Posterior cingulate gyrus (tissue), 11 donors: ENCODE measurements at regions not wholly inside any gene's neighbourhood (a gene's known extent, or its start where the extent isn't known, plus 50 kb on each side); places are given as distances from the start of the nearest gene placed in this dataset.
A peak's percentile ranks its signal among the peaks of the same experiment; 100 is the strongest.
"Not testable (repeated sequence)": the region's sequence is repeated elsewhere in the genome, so short reads cannot be mapped to it uniquely, and the experiment has no call there.

Source experiments
- DNase-seq, 10 donors: peaks; one replicate each; pipeline versions ENCODE4 v3.0.0 to v3.0.0-alpha.2; 2020 to 2021; ENCODE audit warnings: mixed read lengths in 3 of 10
- intact Hi-C: fragments of 100-400 bp; cut with DNase I; formaldehyde crosslinking; loops from one replicate; pipeline ENCODE4 v1.15.1; 2023

GRCh38 chr16:25568991-25569390, 122.8 kb upstream of the HS3ST4 start:
- intact Hi-C loops: no loop called here
- no peak for DNase-seq

- no peak for DNase-seq
- intact Hi-C loops: no loop called here
These were observed 125.6 kb upstream of the HS3ST4 start for GRCh38 chr16:25566183-25566582.

GRCh38 chr16:25563700-25564099, 128.1 kb upstream of the HS3ST4 start:
- intact Hi-C loops: no loop called here
- no peak for DNase-seq

GRCh38 chr16:25561723-25562122, 130.0 kb upstream of the HS3ST4 start:
- DNase-seq, intact Hi-C loops: not testable (repeated sequence)

- intact Hi-C loops, DNase-seq: not testable (repeated sequence)
These were observed 134.8 kb upstream of the HS3ST4 start for GRCh38 chr16:25556968-25557312.

GRCh38 chr16:25556289-25556967, 135.3 kb upstream of the HS3ST4 start:
- DNase-seq, intact Hi-C loops: not testable (repeated sequence)

GRCh38 chr16:25553711-25554436, 137.9 kb upstream of the HS3ST4 start:
- intact Hi-C loops: no loop called here
- DNase-seq: no peak

GRCh38 chr16:25550647-25551046, 141.1 kb upstream of the HS3ST4 start:
- intact Hi-C loops: no loop called here
- no peak for DNase-seq

- no peak for DNase-seq
- intact Hi-C loops: no loop called here
These were observed 145.0 kb upstream of the HS3ST4 start for GRCh38 chr16:25546791-25547190.

GRCh38 chr16:25544294-25544693, 147.5 kb upstream of the HS3ST4 start:
- no peak for DNase-seq
- intact Hi-C loops: no loop called here

GRCh38 chr16:25542306-25542705, 149.5 kb upstream of the HS3ST4 start:
- peak in 1 of 10 donors; percentile 3 for DNase-seq
- intact Hi-C loops: no loop called here

GRCh38 chr16:25539767-25540166, 152.0 kb upstream of the HS3ST4 start:
- DNase-seq, intact Hi-C loops: not testable (repeated sequence)

- intact Hi-C loops: no loop called here
- no peak for DNase-seq
These were observed 168.6 kb upstream of the HS3ST4 start for GRCh38 chr16:25523183-25523582.

GRCh38 chr16:25512041-25512440, 179.7 kb upstream of the HS3ST4 start:
- intact Hi-C loops: no loop called here
- DNase-seq: no peak

GRCh38 chr16:25509456-25509855, 182.3 kb upstream of the HS3ST4 start:
- no peak for DNase-seq
- intact Hi-C loops: no loop called here

- intact Hi-C loops: no loop called here
These were observed 190.1 kb upstream of the HS3ST4 start for GRCh38 chr16:25501530-25502255.

GRCh38 chr16:25494292-25494691, 197.5 kb upstream of the HS3ST4 start:
- intact Hi-C loops: no loop called here
- DNase-seq: no peak

More at GRCh38 chr16:25501530-25502255, 190.1 kb upstream of the HS3ST4 start:
- DNase-seq: no peak

GRCh38 chr16:25493136-25493811, 198.5 kb upstream of the HS3ST4 start:
- intact Hi-C loops: no loop called here

GRCh38 chr16:25488435-25488834, 203.3 kb upstream of the HS3ST4 start:
- DNase-seq: peak in 2 of 10 donors; percentile 46 to 63
- intact Hi-C loops: no loop called here

More at GRCh38 chr16:25493136-25493811, 198.5 kb upstream of the HS3ST4 start:
- DNase-seq: peak in 2 of 10 donors; percentile 6 to 72

- intact Hi-C loops: no loop called here
- DNase-seq: no peak
These were observed 203.9 kb upstream of the HS3ST4 start for GRCh38 chr16:25487888-25488287.

- intact Hi-C loops: no loop called here
- no peak for DNase-seq
These were observed 210.1 kb upstream of the HS3ST4 start for GRCh38 chr16:25481636-25482035.
